Ascending aorta (tissue), 2 donors: ENCODE measurements at regions not wholly inside any gene's neighbourhood (a gene's known extent, or its start where the extent isn't known, plus 50 kb on each side); places are given as distances from the start of the nearest gene placed in this dataset.

Experiments used
- DNase-seq, 2 donors: peaks; one replicate each; pipeline ENCODE4 v3.0.0-alpha.2; 2019; ENCODE audit warnings: low spot score in 2 of 2
- H3K27ac ChIP-seq, 2 donors: fragments of 200-600 bp; sonication (generic); one replicate each; pipeline ENCODE4 v1.5.1; 2016 to 2017; ENCODE audit warnings: mild to moderate bottlenecking in 1 of 2
- H3K27me3 ChIP-seq: fragments of 200-600 bp; sonication (generic); one replicate; pipeline ENCODE4 v1.5.1; 2017
- H3K36me3 ChIP-seq, 2 donors: fragments of 200-600 bp; sonication (generic); one replicate each; pipeline ENCODE4 v1.5.1; 2016
- H3K4me1 ChIP-seq, 2 donors: fragments of 200-600 bp; sonication (generic); one replicate each; pipeline ENCODE4 v1.5.1; 2016 to 2017; ENCODE audit warnings: mild to moderate bottlenecking in 1 of 2
- H3K4me3 ChIP-seq, 2 donors: fragments of 200-600 bp; sonication (generic); one replicate each; pipeline ENCODE4 v1.5.1; 2016 to 2017; ENCODE audit warnings: mild to moderate bottlenecking in 1 of 2
- H3K9me3 ChIP-seq, 2 donors: fragments of 200-600 bp; sonication (generic); one replicate each; pipeline ENCODE4 v1.5.1; 2016
- intact Hi-C: fragments of 100-400 bp; cut with DNase I; formaldehyde crosslinking; loops from one replicate; pipeline ENCODE4 v1.15.1; 2023
- TF ChIP-seq, protein P1 (sequence below), 3 experiments: fragments of 200-600 bp in 2 of 3; fragments of 450-650 bp in 1 of 3; sonication (generic) in 2 of 3; IDR thresholded peaks; one replicate each; pipeline ENCODE4 v1.5.1; 2016 to 2019; ENCODE audit warnings: antibody characterized with exemption in 3 of 3, mild to moderate bottlenecking in 1 of 3, moderate library complexity in 1 of 3

DNA sequence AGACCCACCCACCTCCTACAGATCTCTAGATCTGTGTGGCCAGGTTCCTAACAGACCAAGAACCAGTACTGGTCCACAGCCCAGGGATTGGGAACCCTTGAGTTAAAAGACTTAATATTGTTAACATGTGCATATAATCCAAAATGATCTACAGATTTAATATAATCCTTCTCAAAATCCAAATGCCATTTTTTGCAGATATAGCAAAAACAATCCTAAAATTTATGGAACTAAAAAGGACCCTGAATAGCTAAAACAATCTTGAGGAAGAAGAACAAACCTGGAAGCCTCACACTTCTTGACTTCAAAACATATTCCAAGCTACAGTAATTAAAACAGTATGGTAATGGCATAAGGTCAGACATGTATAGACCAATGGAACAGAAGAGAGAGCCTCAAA lies 206.9 kb upstream of the SIX2 start:
- H3K36me3 ChIP-seq: no peaks in the 10 kb centered on the region
- TF ChIP-seq, protein P1, sequence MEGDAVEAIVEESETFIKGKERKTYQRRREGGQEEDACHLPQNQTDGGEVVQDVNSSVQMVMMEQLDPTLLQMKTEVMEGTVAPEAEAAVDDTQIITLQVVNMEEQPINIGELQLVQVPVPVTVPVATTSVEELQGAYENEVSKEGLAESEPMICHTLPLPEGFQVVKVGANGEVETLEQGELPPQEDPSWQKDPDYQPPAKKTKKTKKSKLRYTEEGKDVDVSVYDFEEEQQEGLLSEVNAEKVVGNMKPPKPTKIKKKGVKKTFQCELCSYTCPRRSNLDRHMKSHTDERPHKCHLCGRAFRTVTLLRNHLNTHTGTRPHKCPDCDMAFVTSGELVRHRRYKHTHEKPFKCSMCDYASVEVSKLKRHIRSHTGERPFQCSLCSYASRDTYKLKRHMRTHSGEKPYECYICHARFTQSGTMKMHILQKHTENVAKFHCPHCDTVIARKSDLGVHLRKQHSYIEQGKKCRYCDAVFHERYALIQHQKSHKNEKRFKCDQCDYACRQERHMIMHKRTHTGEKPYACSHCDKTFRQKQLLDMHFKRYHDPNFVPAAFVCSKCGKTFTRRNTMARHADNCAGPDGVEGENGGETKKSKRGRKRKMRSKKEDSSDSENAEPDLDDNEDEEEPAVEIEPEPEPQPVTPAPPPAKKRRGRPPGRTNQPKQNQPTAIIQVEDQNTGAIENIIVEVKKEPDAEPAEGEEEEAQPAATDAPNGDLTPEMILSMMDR (IDR thresholded peaks at IDR 0.05): no peak
- no peaks in the 10 kb centered on the region for H3K4me1 ChIP-seq
- H3K27me3 ChIP-seq: no peaks in the 10 kb centered on the region
- H3K27ac ChIP-seq: no peak overlapping the region
- intact Hi-C loops: no loop called here
- no peak overlapping the region for H3K4me3 ChIP-seq
- no peaks in the 10 kb centered on the region for H3K9me3 ChIP-seq
- DNase-seq: no peak

DNA sequence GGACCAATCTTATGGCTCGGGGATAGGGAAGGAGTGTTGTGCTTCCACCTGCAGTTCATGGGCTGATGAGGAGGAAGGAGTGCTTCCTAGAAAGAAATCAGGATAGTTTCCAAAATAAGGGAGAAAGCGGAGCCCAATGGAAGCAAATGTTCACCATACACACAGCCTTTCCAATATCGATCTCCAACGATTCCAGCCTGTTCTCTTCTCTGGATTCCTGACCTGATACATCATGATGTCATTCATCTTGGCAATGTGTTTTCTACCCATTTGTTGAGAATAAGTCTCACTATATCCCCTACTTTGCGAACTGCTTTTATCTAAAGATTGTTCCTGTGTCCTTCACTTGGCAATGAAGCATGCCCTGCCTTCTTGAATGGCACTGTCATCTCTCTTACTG lies 205.3 kb upstream of the SIX2 start:
- TF ChIP-seq, protein P1 (IDR thresholded peaks at IDR 0.05): no peak
- no peak overlapping the region for H3K27ac ChIP-seq
- no peak for DNase-seq
- no peaks in the 10 kb centered on the region for H3K36me3 ChIP-seq
- no peaks in the 10 kb centered on the region for H3K9me3 ChIP-seq
- H3K27me3 ChIP-seq: no peaks in the 10 kb centered on the region
- intact Hi-C loops: loop anchor here (5.0 kb wide), 1 partner anchor 48 kb away; no protein-coding TSS in a partner anchor
- H3K4me1 ChIP-seq: no peaks in the 10 kb centered on the region
- no peak overlapping the region for H3K4me3 ChIP-seq

DNA sequence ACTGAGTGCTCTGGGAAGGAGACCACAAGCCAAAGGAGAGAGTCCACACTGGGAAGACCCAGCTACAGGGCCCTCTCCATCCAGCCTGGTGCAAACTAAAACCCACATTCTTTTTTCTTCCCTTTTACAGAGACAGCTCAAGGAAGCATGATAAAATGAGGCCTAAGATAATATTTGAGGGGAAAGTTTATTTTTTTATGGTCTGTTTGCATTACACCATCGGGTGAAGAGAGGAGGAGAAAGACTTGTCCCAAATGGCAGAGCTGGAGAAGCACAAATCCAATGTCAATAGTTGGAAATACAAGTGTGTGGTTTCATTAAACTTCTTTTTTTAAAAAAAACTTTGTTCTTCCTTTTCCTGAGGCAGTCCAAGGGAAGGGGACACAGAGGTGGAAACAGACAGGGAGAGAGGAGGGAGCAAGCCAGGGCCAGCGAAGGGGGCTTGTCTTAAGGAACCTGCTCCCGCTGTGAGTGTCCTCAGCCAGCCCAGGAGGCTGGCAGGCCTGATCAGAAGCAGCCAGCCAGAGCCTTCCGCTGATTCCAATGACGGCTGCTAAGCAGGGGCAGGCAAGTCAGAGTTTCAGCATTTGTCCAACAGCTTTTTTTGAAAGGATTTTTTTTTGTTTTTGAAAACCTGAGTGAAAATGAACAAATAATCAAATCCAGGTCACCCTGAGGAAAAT lies 203.8 kb upstream of the SIX2 start:
- intact Hi-C loops: loop anchor here (5.0 kb wide), 1 partner anchor 49 kb away; no protein-coding TSS in a partner anchor
- no peak for DNase-seq
- Histone ChIP-seq H3K36me3 (no peaks in the 10 kb centered on the region), H3K9me3 (no peaks in the 10 kb centered on the region), H3K4me3 (no peak overlapping the region), H3K4me1 (no peaks in the 10 kb centered on the region), H3K27me3 (no peaks in the 10 kb centered on the region), H3K27ac (peak overlapping the region in 1 of 2 donors; percentile 36)
- TF ChIP-seq, protein P1 (IDR thresholded peaks at IDR 0.05): no peak

DNA sequence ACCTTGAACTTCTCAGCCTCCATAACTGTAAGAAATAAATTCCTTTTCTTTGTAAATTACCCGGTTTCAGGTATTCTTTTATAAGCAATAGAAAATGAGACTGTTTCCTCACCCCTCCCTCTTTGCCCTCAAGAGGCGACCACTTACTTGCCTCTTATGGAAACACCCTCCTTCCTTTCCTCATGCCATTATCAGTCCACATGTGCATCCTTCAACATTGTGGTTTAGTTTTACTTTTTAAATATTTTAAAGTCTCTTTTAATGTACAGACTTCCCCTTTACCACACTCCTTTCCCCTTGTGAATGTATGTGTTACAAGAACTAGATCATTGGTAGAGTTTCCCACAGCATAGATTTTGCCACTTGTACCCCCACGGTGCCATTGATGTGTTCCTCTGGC lies 202.4 kb upstream of the SIX2 start:
- H3K9me3 ChIP-seq: no peaks in the 10 kb centered on the region
- H3K4me3 ChIP-seq: no peak overlapping the region
- no peaks in the 10 kb centered on the region for H3K27me3 ChIP-seq
- TF ChIP-seq, protein P1 (IDR thresholded peaks at IDR 0.05): no peak
- no peak overlapping the region for H3K27ac ChIP-seq
- H3K36me3 ChIP-seq: no peaks in the 10 kb centered on the region
- H3K4me1 ChIP-seq: no peaks in the 10 kb centered on the region
- no peak for DNase-seq
- intact Hi-C loops: loop anchor here (5.0 kb wide), 1 partner anchor 51 kb away; no protein-coding TSS in a partner anchor

DNA sequence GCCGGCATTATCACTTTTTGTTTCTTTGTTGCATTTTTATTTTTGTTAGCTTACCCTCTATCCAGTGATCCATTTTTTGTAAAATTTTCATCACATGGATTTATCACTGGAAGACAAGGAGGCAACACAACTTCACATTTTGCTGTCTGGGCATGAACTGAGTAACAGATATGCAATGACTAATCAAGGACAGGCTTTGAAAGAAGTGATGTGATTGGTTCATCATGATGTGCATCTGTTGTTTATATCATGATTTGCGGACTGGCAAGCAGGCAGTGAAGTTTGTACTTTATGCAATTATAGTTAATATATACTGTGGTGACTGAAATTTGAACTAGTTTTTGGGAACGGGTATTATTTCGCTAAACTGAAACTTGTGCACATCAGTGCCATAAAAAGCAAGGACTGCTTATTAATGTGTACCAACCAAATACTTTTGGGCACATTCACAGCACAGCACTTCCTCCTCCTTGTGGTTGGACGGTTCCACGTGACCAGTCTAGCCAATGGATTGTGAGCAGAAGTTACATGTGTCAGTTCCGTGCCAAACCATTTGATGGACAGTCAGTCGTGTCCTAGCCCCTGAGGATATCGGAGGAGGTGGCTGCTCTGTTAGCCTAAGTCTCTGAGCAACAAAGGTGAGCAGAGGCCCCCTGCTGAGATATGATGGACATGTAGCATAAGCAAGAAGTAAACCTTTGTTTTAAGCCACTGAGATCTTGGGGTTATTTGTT lies 201.4 kb upstream of the SIX2 start:
- TF ChIP-seq, protein P1 (IDR thresholded peaks at IDR 0.05): no peak
- H3K27ac ChIP-seq: no peak overlapping the region
- DNase-seq: no peak
- no peaks in the 10 kb centered on the region for H3K9me3 ChIP-seq
- intact Hi-C loops: loop anchor here (5.0 kb wide), 1 partner anchor 52 kb away; no protein-coding TSS in a partner anchor
- no peaks in the 10 kb centered on the region for H3K4me1 ChIP-seq
- no peaks in the 10 kb centered on the region for H3K27me3 ChIP-seq
- no peaks in the 10 kb centered on the region for H3K36me3 ChIP-seq
- H3K4me3 ChIP-seq: no peak overlapping the region
